ENCODE measurements at regions not wholly inside any gene's neighbourhood (a gene's known extent, or its start where the extent isn't known, plus 50 kb on each side); places are given as distances from the start of the nearest gene placed in this dataset.

DNA sequence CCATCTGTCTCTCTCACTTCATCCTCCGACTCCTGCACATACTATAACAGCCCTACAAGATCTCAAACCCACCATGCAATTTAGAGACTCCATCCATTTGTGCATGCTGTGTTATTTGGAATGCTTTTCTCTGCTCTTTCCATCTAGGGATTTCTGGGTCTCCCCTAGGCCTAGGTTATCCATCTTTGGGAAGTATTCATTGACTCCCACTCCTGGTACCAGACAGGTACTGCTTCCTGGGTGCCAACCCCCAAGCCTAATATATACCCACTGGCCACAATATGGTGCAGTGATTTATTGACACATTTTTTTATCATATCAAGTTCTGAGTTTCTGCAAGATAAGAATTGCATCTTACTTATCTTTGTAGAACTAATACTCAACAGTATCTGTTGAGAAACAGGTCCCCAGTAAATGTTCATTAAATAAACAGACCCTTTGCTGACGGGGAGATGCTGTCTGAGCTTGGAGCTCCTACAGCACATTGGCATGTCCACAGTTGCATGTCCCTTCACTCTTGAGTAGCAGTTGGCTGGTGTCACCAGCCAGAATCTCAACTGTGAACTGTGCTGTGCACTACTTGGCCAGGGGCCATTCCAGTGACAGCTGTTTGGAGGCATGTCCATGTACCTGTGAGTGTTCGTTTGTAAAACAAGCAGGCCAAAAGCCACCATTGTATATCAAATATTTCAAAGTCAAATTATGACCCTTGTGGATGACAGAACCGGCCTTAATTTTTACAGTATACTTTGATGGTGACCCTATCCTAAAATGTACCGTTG, 223.3 kb upstream of the NFE2L3 start:
- no peak overlapping the region for H3K4me3 ChIP-seq
- intact Hi-C loops (cut with micrococcal nuclease): no loop called here
- peaks cover 9% of the 10 kb centered on the region for H3K9me3 ChIP-seq (replicated peaks)
- TF ChIP-seq, protein P1, sequence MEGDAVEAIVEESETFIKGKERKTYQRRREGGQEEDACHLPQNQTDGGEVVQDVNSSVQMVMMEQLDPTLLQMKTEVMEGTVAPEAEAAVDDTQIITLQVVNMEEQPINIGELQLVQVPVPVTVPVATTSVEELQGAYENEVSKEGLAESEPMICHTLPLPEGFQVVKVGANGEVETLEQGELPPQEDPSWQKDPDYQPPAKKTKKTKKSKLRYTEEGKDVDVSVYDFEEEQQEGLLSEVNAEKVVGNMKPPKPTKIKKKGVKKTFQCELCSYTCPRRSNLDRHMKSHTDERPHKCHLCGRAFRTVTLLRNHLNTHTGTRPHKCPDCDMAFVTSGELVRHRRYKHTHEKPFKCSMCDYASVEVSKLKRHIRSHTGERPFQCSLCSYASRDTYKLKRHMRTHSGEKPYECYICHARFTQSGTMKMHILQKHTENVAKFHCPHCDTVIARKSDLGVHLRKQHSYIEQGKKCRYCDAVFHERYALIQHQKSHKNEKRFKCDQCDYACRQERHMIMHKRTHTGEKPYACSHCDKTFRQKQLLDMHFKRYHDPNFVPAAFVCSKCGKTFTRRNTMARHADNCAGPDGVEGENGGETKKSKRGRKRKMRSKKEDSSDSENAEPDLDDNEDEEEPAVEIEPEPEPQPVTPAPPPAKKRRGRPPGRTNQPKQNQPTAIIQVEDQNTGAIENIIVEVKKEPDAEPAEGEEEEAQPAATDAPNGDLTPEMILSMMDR (IDR thresholded peaks at IDR 0.05; ENCODE audit: borderline replicate concordance): no peak
- peaks cover 26% of the 10 kb centered on the region for H3K27me3 ChIP-seq (ENCODE audit: low read depth)
- H3K4me1 ChIP-seq: no peaks in the 10 kb centered on the region
- no peak for DNase-seq
- no peaks in the 10 kb centered on the region for H3K36me3 ChIP-seq
- H3K27ac ChIP-seq (replicated peaks): no peak overlapping the region

DNA sequence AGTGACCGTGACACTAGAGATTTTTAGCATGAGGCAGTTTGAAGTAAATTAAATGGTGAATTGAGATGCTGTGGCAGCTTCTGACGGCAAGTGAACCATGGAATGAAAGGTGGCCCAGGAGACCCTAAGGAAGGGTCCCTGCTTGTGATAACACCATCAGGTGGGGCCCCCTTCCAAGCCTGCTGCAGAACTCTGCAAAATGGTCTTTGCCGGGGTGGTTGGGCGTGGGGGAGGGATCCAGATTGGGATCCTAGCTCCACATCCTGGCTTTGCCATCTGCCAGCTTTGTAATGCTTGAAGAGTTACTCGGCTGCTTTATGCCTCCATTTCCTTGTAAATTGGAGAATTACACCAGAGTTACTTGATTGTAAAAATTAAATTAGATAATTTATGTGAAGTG, 222.6 kb upstream of the NFE2L3 start:
- no peak overlapping the region for H3K27ac ChIP-seq (replicated peaks)
- intact Hi-C loops (cut with micrococcal nuclease): no loop called here
- H3K4me1 ChIP-seq: no peaks in the 10 kb centered on the region
- H3K9me3 ChIP-seq (replicated peaks): peaks cover 16% of the 10 kb centered on the region
- H3K27me3 ChIP-seq (ENCODE audit: low read depth): peaks cover 26% of the 10 kb centered on the region
- H3K4me3 ChIP-seq: no peak overlapping the region
- no peaks in the 10 kb centered on the region for H3K36me3 ChIP-seq
- DNase-seq: no peak
- TF ChIP-seq, protein P1 (IDR thresholded peaks at IDR 0.05; ENCODE audit: borderline replicate concordance): no peak

DNA sequence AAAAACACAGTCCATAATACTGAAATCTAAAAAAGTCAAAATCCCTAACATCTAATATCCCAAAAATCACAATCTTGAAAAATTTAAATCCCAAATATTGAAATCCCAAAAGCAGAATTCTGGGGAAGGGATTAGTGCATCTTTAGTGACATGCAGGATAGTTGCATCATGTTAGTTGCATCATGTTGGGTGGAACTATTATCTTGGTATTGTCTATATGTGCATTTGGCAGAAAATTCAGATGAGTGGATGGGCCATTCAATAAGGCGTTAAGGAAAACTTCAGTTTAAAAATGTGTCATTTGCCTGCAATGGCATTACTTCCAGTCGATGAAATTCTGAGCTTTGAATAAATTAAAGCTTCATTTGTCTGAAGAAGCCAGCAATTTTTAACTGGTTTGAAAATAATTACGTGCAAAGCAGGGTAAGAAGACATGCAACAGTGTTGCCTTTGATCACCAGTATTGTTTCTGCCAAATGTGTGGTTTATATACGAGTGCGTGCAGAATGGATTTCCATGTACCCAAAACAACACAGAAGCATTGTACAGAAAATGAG, 221.4 kb upstream of the NFE2L3 start:
- TF ChIP-seq, protein P1 (IDR thresholded peaks at IDR 0.05; ENCODE audit: borderline replicate concordance): no peak
- intact Hi-C loops (cut with micrococcal nuclease): no loop called here
- Histone ChIP-seq H3K9me3 (replicated peaks) (peaks cover 27% of the 10 kb centered on the region), H3K36me3 (no peaks in the 10 kb centered on the region), H3K27me3 (ENCODE audit: low read depth) (peaks cover 27% of the 10 kb centered on the region), H3K4me3 (no peak overlapping the region), H3K4me1 (no peaks in the 10 kb centered on the region), H3K27ac (replicated peaks) (no peak overlapping the region)
- DNase-seq: no peak

DNA sequence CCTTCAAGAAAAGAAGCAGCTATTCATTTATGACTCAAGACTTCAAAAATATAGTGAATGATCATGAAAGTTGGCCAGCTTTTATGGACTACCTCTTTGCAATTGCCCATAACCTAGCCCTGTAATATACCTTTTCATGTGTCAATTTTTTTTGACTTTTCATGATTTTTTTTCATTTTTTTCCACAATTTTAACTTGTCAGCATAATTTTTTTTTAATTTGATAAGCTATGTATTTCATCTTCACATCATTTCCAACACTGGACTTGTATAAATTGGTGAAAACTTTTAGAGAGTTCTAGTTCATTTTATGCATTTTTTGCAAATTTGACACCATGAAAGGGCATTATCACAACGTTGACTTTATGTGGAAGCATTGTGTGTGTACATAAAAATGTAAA, 220.8 kb upstream of the NFE2L3 start:
- Histone ChIP-seq H3K4me3 (no peak overlapping the region), H3K27me3 (ENCODE audit: low read depth) (peaks cover 28% of the 10 kb centered on the region), H3K4me1 (no peaks in the 10 kb centered on the region), H3K9me3 (replicated peaks) (peaks cover 31% of the 10 kb centered on the region), H3K27ac (replicated peaks) (no peak overlapping the region), H3K36me3 (no peaks in the 10 kb centered on the region)
- intact Hi-C loops (cut with micrococcal nuclease): no loop called here
- DNase-seq: no peak
- TF ChIP-seq, protein P1 (IDR thresholded peaks at IDR 0.05; ENCODE audit: borderline replicate concordance): no peak

DNA sequence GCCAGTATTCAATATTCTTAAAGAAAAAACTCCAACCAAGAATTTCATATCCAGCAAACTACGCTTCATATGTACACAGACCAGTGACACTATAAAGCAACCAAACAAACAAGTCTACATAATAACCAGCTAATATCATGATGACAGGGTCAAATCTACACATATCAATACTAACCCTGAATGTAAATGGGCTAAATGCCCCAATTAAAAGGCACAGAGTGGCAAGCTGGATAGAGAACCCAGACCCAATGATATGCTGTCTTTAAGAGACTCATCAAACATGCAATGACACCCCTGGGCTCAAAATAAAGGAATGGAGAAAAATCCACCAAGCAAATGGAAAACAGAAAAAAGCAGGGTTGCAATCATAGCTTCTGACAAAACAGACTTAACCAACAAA, 218.1 kb upstream of the NFE2L3 start:
- Histone ChIP-seq H3K27me3 (ENCODE audit: low read depth) (peaks cover 53% of the 10 kb centered on the region), H3K27ac (replicated peaks) (no peak overlapping the region), H3K9me3 (replicated peaks) (peaks cover 38% of the 10 kb centered on the region), H3K4me3 (no peak overlapping the region), H3K4me1 (no peaks in the 10 kb centered on the region), H3K36me3 (no peaks in the 10 kb centered on the region)
- TF ChIP-seq, protein P1 (IDR thresholded peaks at IDR 0.05; ENCODE audit: borderline replicate concordance): no peak
- DNase-seq: no peak
- intact Hi-C loops (cut with micrococcal nuclease): no loop called here

All from left ventricle myocardium inferior (tissue), 1 donor.